ENCODE measurements at regions not wholly inside any gene's neighbourhood (a gene's known extent, or its start where the extent isn't known, plus 50 kb on each side); places are given as distances from the start of the nearest gene placed in this dataset.
"Not testable (repeated sequence)": the region's sequence is repeated elsewhere in the genome, so short reads cannot be mapped to it uniquely, and the experiment has no call there.

- Histone ChIP-seq H3K4me3 (replicated peaks; ENCODE audit: low read depth, low read length) (no peak overlapping the region), H3K27me3 (replicated peaks; ENCODE audit: control insufficient read depth, insufficient read depth, low read length) (no peaks in the 10 kb centered on the region), H3K36me3 (ENCODE audit: control insufficient read depth, insufficient read depth, low read length) (no peaks in the 10 kb centered on the region)
- TF ChIP-seq CTCF (IDR thresholded peaks at IDR 0.05; ENCODE audit: insufficient read depth, low read length, poor library complexity, severe bottlenecking), result no peak
- DNase-seq (ENCODE audit: extremely low read depth, insufficient read length), result no peak
These were observed 63.2 kb upstream of the GOT2 start for GRCh38 chr16:58797137-58797801.

GRCh38 chr16:58793366-58793765 lies 59.2 kb upstream of the GOT2 start:
- no peaks in the 10 kb centered on the region for H3K36me3 ChIP-seq (ENCODE audit: control insufficient read depth, insufficient read depth, low read length)
- H3K27me3 ChIP-seq (replicated peaks; ENCODE audit: control insufficient read depth, insufficient read depth, low read length), result no peaks in the 10 kb centered on the region
- DNase-seq (ENCODE audit: extremely low read depth, insufficient read length), result no peak
- no peak overlapping the region for H3K4me3 ChIP-seq (replicated peaks; ENCODE audit: low read depth, low read length)
- no peak for TF ChIP-seq CTCF (IDR thresholded peaks at IDR 0.05; ENCODE audit: insufficient read depth, low read length, poor library complexity, severe bottlenecking)

GRCh38 chr16:58792188-58792587 lies 58.1 kb upstream of the GOT2 start:
- H3K4me3 ChIP-seq (replicated peaks; ENCODE audit: low read depth, low read length), result no peak overlapping the region
- no peaks in the 10 kb centered on the region for H3K27me3 ChIP-seq (replicated peaks; ENCODE audit: control insufficient read depth, insufficient read depth, low read length)
- no peak for TF ChIP-seq CTCF (IDR thresholded peaks at IDR 0.05; ENCODE audit: insufficient read depth, low read length, poor library complexity, severe bottlenecking)
- H3K36me3 ChIP-seq (ENCODE audit: control insufficient read depth, insufficient read depth, low read length), result no peaks in the 10 kb centered on the region
- no peak for DNase-seq (ENCODE audit: extremely low read depth, insufficient read length)

GRCh38 chr16:58790816-58791557 lies 56.9 kb upstream of the GOT2 start:
- H3K27me3 ChIP-seq (replicated peaks; ENCODE audit: control insufficient read depth, insufficient read depth, low read length); DNase-seq (ENCODE audit: extremely low read depth, insufficient read length); H3K4me3 ChIP-seq (replicated peaks; ENCODE audit: low read depth, low read length); H3K36me3 ChIP-seq (ENCODE audit: control insufficient read depth, insufficient read depth, low read length): not testable (repeated sequence)

- TF ChIP-seq CTCF (IDR thresholded peaks at IDR 0.05; ENCODE audit: insufficient read depth, low read length, poor library complexity, severe bottlenecking), result no peak
- H3K4me3 ChIP-seq (replicated peaks; ENCODE audit: low read depth, low read length), result no peak overlapping the region
- no peak for DNase-seq (ENCODE audit: extremely low read depth, insufficient read length)
These were observed 55.2 kb upstream of the GOT2 start for GRCh38 chr16:58789351-58789750.

More at GRCh38 chr16:58789351-58789750, 55.2 kb upstream of the GOT2 start:
- Histone ChIP-seq H3K36me3 (ENCODE audit: control insufficient read depth, insufficient read depth, low read length) (no peaks in the 10 kb centered on the region), H3K27me3 (replicated peaks; ENCODE audit: control insufficient read depth, insufficient read depth, low read length) (no peaks in the 10 kb centered on the region)

All from GM06990 (cell line).